ENCODE measurements at regions not wholly inside any gene's neighbourhood (a gene's known extent, or its start where the extent isn't known, plus 50 kb on each side); places are given as distances from the start of the nearest gene placed in this dataset.

GRCh38 chr3:106093616-106094015, 224.8 kb upstream of the CBLB start:
- Histone ChIP-seq H3K27ac (no peak overlapping the region), H3F3A (ENCODE audit: low read depth) (no peaks in the 10 kb centered on the region), H3K79me2 (ENCODE audit: low read depth) (no peaks in the 10 kb centered on the region), H3K4me1 (no peaks in the 10 kb centered on the region), H2AFZ (replicated peaks) (no peak overlapping the region), H3K4me2 (no peak overlapping the region), H3K36me3 (no peaks in the 10 kb centered on the region), H3K9me3 (ENCODE audit: low read depth) (no peaks in the 10 kb centered on the region), H3K27me3 (no peaks in the 10 kb centered on the region), H3K4me3 (no peak overlapping the region), H3K9ac (no peak overlapping the region), H4K20me1 (ENCODE audit: low read depth) (no peaks in the 10 kb centered on the region)
- TF ChIP-seq EZH2phosphoT487 (IDR thresholded peaks at IDR 0.05) (no peak), EZH2 (IDR thresholded peaks at IDR 0.05) (no peak)
- TF ChIP-seq, protein P1, sequence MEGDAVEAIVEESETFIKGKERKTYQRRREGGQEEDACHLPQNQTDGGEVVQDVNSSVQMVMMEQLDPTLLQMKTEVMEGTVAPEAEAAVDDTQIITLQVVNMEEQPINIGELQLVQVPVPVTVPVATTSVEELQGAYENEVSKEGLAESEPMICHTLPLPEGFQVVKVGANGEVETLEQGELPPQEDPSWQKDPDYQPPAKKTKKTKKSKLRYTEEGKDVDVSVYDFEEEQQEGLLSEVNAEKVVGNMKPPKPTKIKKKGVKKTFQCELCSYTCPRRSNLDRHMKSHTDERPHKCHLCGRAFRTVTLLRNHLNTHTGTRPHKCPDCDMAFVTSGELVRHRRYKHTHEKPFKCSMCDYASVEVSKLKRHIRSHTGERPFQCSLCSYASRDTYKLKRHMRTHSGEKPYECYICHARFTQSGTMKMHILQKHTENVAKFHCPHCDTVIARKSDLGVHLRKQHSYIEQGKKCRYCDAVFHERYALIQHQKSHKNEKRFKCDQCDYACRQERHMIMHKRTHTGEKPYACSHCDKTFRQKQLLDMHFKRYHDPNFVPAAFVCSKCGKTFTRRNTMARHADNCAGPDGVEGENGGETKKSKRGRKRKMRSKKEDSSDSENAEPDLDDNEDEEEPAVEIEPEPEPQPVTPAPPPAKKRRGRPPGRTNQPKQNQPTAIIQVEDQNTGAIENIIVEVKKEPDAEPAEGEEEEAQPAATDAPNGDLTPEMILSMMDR (IDR thresholded peaks at IDR 0.05) = no peak
- no peaks in the 10 kb centered on the region for H3K36me3 Mint-ChIP-seq
- H3K4me1 Mint-ChIP-seq = no peaks in the 10 kb centered on the region
- no peak overlapping the region for H3K4me3 Mint-ChIP-seq
- H3K9me3 Mint-ChIP-seq = peaks cover under 1% of the 10 kb centered on the region
- no peaks in the 10 kb centered on the region for H3K27me3 Mint-ChIP-seq (ENCODE audit: insufficient read depth, low read depth)
- no peak for DNase-seq (ENCODE audit: low spot score)
- H3K27ac Mint-ChIP-seq = no peak overlapping the region

- H3F3A ChIP-seq (ENCODE audit: low read depth) = no peaks in the 10 kb centered on the region
- Mint-ChIP-seq H3K36me3 (peaks cover 1% of the 10 kb centered on the region), H3K27me3 (ENCODE audit: insufficient read depth, low read depth) (no peaks in the 10 kb centered on the region), H3K9me3 (peaks cover 19% of the 10 kb centered on the region), H3K4me1 (no peaks in the 10 kb centered on the region), H3K4me3 (no peak overlapping the region), H3K27ac (no peak overlapping the region)
- no peaks in the 10 kb centered on the region for H3K79me2 ChIP-seq (ENCODE audit: low read depth)
- DNase-seq (ENCODE audit: low spot score) = no peak
- H3K27me3 ChIP-seq = no peaks in the 10 kb centered on the region
- H3K36me3 ChIP-seq = no peaks in the 10 kb centered on the region
- H3K27ac ChIP-seq = no peak overlapping the region
- TF ChIP-seq EZH2 (IDR thresholded peaks at IDR 0.05) = no peak
- TF ChIP-seq, protein P1 (IDR thresholded peaks at IDR 0.05) = no peak
- TF ChIP-seq EZH2phosphoT487 (IDR thresholded peaks at IDR 0.05) = no peak
- H3K9ac ChIP-seq = no peak overlapping the region
- no peak overlapping the region for H3K4me2 ChIP-seq
- no peaks in the 10 kb centered on the region for H4K20me1 ChIP-seq (ENCODE audit: low read depth)
- H3K4me1 ChIP-seq = no peaks in the 10 kb centered on the region
- no peaks in the 10 kb centered on the region for H3K9me3 ChIP-seq (ENCODE audit: low read depth)
- H2AFZ ChIP-seq (replicated peaks) = no peak overlapping the region
- H3K4me3 ChIP-seq = no peak overlapping the region
These were observed 229.1 kb upstream of the CBLB start for GRCh38 chr3:106097817-106098435.

DNA sequence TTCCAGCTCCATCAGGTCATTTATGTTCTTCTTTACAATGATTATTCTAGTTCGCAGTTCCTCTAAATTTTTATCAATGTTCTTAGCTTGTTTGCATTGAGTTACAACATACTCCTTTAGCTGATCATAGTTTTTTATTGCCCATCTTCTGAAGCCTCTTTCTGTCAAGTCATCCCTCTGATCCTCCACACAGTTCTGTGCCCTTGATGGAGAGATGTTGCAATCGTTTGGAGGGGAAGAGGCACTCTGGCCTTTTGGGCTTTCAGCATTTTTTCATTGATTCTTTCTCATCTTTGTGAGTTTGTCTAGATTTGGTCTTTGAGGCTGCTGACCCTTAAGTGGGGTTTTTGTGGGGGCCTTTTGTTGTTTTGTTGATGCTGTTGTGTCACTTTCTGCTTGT, 234.6 kb upstream of the CBLB start:
- Histone ChIP-seq H3K9me3 (ENCODE audit: low read depth) (no peaks in the 10 kb centered on the region), H3K27ac (no peak overlapping the region), H4K20me1 (ENCODE audit: low read depth) (no peaks in the 10 kb centered on the region), H3K4me3 (no peak overlapping the region), H2AFZ (replicated peaks) (no peak overlapping the region), H3F3A (ENCODE audit: low read depth) (no peaks in the 10 kb centered on the region), H3K4me2 (no peak overlapping the region), H3K27me3 (no peaks in the 10 kb centered on the region), H3K36me3 (no peaks in the 10 kb centered on the region), H3K9ac (no peak overlapping the region), H3K79me2 (ENCODE audit: low read depth) (no peaks in the 10 kb centered on the region), H3K4me1 (no peaks in the 10 kb centered on the region)
- no peak for TF ChIP-seq EZH2 (IDR thresholded peaks at IDR 0.05)
- TF ChIP-seq, protein P1 (IDR thresholded peaks at IDR 0.05) = no peak
- TF ChIP-seq EZH2phosphoT487 (IDR thresholded peaks at IDR 0.05) = no peak
- no peaks in the 10 kb centered on the region for H3K27me3 Mint-ChIP-seq (ENCODE audit: insufficient read depth, low read depth)
- H3K9me3 Mint-ChIP-seq = peaks cover 23% of the 10 kb centered on the region
- no peak overlapping the region for H3K4me3 Mint-ChIP-seq
- no peak for DNase-seq (ENCODE audit: low spot score)
- H3K4me1 Mint-ChIP-seq = no peaks in the 10 kb centered on the region
- peaks cover 1% of the 10 kb centered on the region for H3K36me3 Mint-ChIP-seq
- H3K27ac Mint-ChIP-seq = no peak overlapping the region

Data from neural progenitor cell (in vitro differentiated cells).